Right ventricle myocardium inferior (tissue), 1 donor: ENCODE measurements at regions not wholly inside any gene's neighbourhood (a gene's known extent, or its start where the extent isn't known, plus 50 kb on each side); places are given as distances from the start of the nearest gene placed in this dataset.
"Not testable (repeated sequence)": the region's sequence is repeated elsewhere in the genome, so short reads cannot be mapped to it uniquely, and the experiment has no call there.

Experiments
- ATAC-seq: fragments of 200-7000 bp; cut with Tn5 transposase; one replicate; pipeline ENCODE4 v1.9.1; 2020; ENCODE audit warnings: mild to moderate bottlenecking, moderate library complexity
- DNase-seq: peaks from one replicate; pipeline ENCODE4 v3.0.0; 2021; ENCODE audit errors: missing footprints
- intact Hi-C: fragments of 100-400 bp; cut with DNase I; formaldehyde crosslinking; loops from one replicate; pipeline ENCODE4 v1.11.0; 2022
- donor health status: DM: no; HTN: yes; CAD: no; lungs with severe emphysema.

DNA sequence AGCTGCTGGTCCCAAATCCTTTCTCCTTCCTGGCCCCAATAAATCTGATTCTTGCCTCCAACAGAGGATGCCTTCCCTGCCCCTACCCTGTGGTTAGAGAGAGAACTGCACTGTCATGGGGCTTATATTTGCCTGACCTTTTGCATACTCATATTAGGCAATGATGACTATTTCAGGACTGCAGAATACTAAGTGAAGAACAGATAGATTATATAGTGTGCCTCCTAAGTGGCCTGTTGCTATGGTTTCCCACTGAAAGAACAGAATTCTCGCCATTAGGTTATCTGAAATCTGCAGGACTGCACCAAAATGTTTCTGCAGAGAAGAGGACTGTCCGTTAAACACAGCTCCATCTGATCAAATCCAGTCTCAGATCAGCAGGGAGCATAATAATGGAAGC, 87.3 kb upstream of the CCNG1 start:
- DNase-seq (no peak), ATAC-seq (no peak)
- intact Hi-C loops: no loop called here

GRCh38 chr5:163352531-163352930, 84.9 kb upstream of the CCNG1 start:
- ATAC-seq (no peak), DNase-seq (no peak)
- intact Hi-C loops: no loop called here

- ATAC-seq, intact Hi-C loops: not testable (repeated sequence)
- peak; percentile 59 for DNase-seq
Measured at GRCh38 chr5:163355811-163356210, 81.6 kb upstream of the CCNG1 start.

DNA sequence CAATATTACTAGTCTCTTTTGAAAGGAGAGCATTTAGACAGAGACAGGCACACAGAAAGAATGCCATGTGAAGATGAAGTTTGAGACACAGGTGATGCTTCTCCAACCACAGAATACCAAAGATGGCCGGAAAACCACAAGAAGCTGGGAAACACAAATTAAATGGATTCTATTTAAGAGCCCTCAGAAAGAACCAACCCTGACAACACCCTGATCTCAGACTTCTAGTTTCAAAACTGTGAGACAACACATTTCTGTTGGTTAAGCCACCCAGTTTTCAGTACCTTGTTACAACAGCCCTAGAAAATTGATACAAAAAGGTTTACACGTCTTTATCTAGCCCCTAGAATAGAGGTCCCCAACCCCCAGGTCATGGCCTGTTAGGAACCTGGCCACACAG, 79.8 kb upstream of the CCNG1 start:
- no peak for DNase-seq
- intact Hi-C loops: no loop called here
- ATAC-seq: no peak

DNA sequence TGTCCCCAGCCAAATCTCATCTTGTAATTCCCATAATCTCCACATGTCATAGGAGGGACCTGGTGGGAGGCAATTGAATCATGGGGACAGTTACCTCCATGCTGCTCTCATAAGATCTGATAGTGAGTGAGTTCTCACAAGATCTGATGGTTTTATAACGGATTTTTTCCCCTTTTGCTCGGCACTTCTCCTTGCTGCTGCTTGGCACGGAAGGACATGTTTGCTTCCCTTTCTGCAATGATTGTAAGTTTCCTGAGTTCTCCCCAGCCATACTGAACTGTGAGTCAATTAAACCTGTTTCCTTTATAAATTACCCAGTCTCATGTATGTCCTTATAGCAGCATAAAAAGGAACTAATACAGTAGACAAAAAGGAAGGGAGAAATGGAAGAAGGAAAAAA, 76.7 kb upstream of the CCNG1 start:
- DNase-seq (no peak), ATAC-seq (no peak)
- intact Hi-C loops: no loop called here

DNA sequence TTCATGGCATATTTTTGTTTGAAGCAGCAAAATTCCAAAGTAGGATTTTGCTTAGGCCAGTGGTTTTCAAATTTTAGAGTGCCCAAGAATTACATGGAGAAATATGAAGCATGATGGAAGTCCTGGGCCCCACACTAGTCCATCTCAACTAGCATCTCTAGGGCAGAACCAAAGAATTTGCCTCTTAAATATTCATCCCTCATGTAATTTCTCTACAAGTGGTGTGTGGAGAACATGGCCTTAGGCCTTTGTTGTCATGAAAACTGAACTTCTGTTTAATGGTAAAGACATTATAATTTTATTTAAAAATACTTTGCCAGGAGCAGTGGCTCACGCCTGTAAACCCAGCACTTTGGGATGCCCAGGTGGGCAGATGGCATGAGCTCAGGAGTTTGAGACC, 75.9 kb upstream of the CCNG1 start:
- intact Hi-C loops: no loop called here

GRCh38 chr5:163362840-163363371, 74.5 kb upstream of the CCNG1 start:
- ATAC-seq (no peak), DNase-seq (no peak)
- intact Hi-C loops: no loop called here

More for the DNA sequence above, 75.9 kb upstream of the CCNG1 start:
- ATAC-seq: no peak
- no peak for DNase-seq

GRCh38 chr5:163363389-163363788, 74.0 kb upstream of the CCNG1 start:
- intact Hi-C loops: no loop called here
- ATAC-seq: no peak
- no peak for DNase-seq

DNA sequence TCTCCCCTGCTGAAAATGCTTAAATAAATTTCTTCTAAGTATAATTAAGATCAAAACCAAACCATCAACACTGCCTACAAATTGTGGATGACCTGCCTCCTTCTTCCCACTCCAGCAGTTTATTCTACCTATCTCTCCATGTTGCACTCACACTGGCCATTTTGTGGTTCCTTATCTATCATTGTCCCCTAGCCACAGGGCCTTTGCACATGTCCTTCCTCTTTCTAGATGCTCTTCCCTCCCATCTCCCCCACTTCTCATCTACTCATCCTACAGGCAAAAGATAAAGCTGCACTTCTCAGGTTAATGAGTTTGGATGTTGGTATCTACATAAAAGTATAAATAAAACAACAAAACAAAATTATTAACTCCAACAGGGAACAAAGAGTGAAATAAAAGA, 70.6 kb upstream of the CCNG1 start:
- DNase-seq: no peak
- no peak for ATAC-seq
- intact Hi-C loops: no loop called here

DNA sequence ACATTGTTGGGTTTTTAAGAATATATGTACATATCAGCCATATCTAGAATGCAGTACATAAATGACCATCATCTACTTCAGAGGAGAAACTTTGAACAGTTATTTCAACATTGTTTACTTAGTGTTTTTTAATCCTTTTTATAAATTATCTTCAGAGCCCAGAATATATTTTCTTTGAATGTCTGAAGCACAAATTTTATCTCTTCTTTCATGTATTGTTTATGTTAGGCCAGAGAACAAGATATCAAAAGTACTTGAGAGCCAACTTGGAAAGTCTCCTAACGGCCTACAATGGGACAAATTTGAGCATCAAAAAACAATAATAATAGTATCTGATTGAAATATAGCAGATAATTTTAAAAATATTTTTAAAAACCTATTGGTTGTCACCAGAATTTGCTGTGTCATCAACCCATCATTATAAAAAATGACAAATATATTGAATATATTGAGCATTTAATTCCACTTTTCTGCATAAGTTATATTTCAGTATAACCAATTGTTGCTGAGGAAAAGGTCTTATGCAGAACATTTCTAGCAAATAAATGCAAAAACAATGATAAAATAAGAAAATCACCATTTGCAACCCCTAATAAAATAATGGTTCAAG, 67.5 kb upstream of the CCNG1 start:
- intact Hi-C loops: no loop called here
- no peak for ATAC-seq
- DNase-seq: no peak

GRCh38 chr5:163373436-163374084, 63.8 kb upstream of the CCNG1 start:
- DNase-seq (no peak), ATAC-seq (no peak)
- intact Hi-C loops: no loop called here

DNA sequence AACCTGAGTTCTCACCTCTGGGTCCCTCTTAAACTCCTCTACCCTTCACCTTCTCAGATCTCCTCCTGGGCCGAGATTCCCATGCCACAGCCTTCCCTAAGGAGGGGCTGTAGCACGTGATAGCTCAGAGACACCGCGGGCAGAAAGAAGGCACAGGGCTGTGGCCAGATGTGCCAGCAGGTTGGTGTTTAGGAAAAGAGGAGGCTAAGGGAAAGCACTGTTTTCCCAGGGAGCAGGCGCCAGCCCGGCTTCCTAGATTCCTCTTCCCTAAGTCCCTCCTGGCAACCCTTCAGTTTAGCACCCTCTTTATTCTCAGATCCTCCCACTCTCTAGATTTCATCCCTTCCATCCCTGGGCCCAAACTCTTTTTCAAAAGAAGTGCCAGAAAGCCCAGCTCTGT, 59.4 kb upstream of the CCNG1 start:
- intact Hi-C loops: no loop called here

GRCh38 chr5:163379298-163380155, 57.9 kb upstream of the CCNG1 start:
- intact Hi-C loops: no loop called here
- DNase-seq: no peak
- ATAC-seq: no peak

More for the DNA sequence above, 59.4 kb upstream of the CCNG1 start:
- ATAC-seq (no peak), DNase-seq (no peak)

- intact Hi-C loops: no loop called here
- ATAC-seq (no peak), DNase-seq (no peak)
Measured at GRCh38 chr5:163381832-163382231, 55.6 kb upstream of the CCNG1 start.

GRCh38 chr5:163383754-163384153, 53.6 kb upstream of the CCNG1 start:
- DNase-seq (no peak), ATAC-seq (no peak)
- intact Hi-C loops: no loop called here

DNA sequence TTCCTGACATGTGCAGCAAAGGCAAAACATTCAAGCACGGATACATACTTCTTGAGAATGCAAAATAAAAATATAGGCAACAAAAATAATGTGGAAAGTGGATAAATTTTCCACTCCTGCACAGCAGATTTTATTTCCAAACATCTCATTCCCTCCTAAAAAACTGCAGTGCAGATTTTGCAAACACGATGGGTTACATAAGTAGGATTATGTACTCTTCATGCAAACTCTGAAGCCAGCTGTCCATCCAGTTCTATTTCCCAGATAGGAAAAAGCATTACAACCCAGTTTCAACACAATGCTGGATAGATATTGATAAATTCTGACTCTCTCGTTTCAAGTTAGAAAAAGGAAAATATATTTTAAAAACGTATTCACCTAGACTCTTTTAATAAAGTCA, 52.7 kb upstream of the CCNG1 start:
- ATAC-seq: no peak
- intact Hi-C loops: no loop called here
- no peak for DNase-seq

DNA sequence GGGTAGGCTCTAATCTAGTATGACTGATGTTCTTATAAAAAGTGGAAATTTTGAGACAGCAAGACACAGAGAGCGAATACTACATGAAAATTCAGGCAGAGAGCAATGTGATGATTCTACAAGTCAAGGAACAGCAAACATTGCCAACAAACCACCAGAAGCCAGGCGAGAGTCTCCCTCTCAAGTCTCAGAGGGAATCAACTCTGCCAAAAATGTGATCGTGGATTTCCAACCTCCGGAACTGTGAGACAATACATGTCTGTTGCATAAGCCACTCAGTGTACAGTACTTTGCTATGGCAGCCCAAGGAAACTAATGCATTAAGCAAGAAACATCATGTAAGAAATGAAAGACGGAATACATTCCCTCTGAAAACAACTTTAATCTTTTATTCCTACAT, 52.1 kb upstream of the CCNG1 start:
- ATAC-seq (peak; percentile 88), DNase-seq (no peak)
- intact Hi-C loops: no loop called here

- intact Hi-C loops: no loop called here
- ATAC-seq: no peak
Measured at GRCh38 chr5:163385824-163386223, 51.6 kb upstream of the CCNG1 start.

DNA sequence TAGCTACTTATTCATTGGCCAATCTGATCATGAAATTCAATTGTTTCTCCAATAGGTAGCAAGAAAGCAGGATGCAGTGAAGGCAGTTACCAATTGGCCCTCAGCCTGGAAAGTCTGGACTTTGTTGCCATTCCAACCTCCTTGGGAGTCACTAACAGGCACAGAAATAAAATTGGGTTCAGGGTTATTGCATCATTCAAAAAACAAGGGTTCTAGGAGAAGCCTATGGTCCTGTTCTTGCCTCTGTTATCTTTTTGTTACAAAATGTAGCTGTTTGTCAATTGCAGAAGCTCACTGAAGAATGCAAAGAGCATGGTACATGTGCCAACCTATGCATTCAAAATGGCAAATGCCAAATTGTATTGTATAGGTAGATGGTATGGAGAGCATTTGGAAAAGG, 51.0 kb upstream of the CCNG1 start:
- intact Hi-C loops: no loop called here
- no peak for DNase-seq
- ATAC-seq: no peak

More at GRCh38 chr5:163385824-163386223, 51.6 kb upstream of the CCNG1 start:
- no peak for DNase-seq
